ENCODE measurements at regions not wholly inside any gene's neighbourhood (a gene's known extent, or its start where the extent isn't known, plus 50 kb on each side); places are given as distances from the start of the nearest gene placed in this dataset.

GRCh38 chr2:173545364-173545763 is 190.7 kb downstream of the CDCA7 start:
- TF ChIP-seq CTCF (IDR thresholded peaks at IDR 0.05; ENCODE audit: borderline replicate concordance, extremely low read depth, low read length, poor library complexity, severe bottlenecking) (no peak), EZH2 (IDR thresholded peaks at IDR 0.05; ENCODE audit: borderline replicate concordance, low read depth, low read length, severe bottlenecking) (no peak)

All from DND-41 (cell line).